Renal pelvis (tissue), 1 donor: ENCODE measurements at regions not wholly inside any gene's neighbourhood (a gene's known extent, or its start where the extent isn't known, plus 50 kb on each side); places are given as distances from the start of the nearest gene placed in this dataset.

Experiments
- DNase-seq: peaks from one replicate; pipeline ENCODE4 v3.0.0-alpha.2; 2013

DNA sequence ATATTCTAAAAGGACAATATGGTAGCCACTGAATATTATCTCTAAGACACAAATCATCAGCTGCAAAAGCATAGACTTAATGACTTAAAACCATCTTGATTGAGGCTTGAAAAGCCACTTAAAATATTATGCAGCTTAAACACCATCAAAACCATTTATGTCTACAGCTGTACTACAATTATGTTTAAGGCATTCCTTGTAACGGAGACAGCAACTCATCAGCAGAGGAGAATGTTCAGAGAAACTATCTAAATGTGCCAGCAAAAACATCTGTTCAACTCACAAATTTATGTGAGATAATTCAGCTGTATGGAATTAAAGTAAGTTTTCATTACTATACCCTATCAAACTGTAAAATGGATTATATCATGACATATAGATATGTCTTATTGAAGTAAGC is 147.9 kb upstream of the CTSO start:
- no peak for DNase-seq

GRCh38 chr4:156100651-156101050 is 147.0 kb upstream of the CTSO start:
- no peak for DNase-seq

- DNase-seq, result no peak
Measured at GRCh38 chr4:156098805-156099204, 145.1 kb upstream of the CTSO start.

DNA sequence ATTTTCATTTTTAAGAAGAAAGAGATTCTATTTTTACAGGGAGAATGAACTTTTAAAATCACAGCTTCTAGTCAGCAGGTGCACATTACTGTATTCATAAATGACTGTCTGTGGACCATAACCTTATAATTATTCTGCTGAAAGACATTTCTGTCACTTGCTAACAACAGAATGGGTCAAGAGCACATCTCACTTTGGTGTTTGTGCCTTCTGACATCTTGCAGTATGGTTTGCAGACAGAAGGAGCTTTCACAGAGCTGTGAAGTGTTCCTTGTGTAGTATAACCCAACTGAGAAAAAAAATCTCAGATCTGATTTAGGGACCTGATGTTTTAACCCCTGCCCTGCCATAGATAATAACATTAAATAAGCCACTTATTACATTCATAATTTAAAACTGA is 131.4 kb upstream of the CTSO start:
- no peak for DNase-seq

DNA sequence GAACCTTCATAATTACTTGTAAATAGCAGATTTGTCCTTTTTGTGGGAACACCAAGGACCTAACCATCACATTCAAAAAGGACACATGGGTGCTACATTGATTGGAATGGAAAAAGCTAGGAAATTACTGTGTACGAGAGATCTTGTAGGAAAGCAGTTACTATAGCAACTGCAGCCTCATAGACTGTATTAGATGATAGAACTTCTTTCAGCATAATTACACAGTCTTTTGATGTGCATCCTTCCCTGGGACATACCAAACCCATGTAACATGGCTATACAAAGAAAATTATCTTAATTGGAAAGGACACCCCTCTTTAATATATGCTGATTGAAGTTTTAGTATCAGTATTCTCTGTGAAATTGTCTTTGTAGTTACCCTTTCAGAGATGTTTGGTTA is 130.7 kb upstream of the CTSO start:
- no peak for DNase-seq

DNA sequence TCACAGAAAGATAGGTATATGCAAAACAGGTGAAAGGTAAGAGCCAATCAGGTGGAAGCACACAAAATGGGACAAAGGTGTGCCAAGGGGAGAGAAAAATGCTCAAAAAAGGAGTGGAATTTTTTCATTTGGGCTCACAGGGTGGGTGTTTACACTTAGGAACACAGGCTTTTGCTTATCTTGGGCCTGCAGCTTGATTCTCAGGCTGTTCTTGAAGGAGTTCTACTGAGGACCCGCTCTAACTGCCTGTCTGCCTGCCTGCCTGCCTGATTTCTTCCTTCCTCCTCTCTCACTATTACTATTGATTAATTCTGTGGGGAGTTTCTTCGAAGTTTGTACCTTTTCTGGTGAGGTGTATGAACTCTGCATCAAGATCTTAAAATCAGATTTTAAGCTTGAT is 120.3 kb upstream of the CTSO start:
- DNase-seq, result no peak

DNA sequence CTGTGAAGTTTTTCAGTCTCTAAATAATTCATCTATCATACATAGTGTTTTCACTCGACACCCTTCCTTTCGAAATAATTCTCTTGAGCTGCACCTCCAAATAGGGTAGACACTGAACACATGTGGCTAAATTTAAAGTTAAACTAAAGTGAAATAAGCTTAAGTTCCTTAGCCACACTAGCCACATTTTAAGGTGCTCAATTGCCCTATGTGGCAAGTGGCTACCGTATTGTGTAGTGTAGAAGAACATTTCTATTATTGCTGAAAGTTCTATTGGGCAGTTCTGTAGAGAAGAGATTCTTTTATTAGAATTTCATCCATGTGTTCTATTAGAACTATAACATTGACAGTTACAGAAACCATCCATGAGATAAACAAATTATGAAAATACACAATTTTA is 107.0 kb upstream of the CTSO start:
- DNase-seq, result no peak

GRCh38 chr4:156053174-156053573 is 99.5 kb upstream of the CTSO start:
- no peak for DNase-seq

- DNase-seq, result no peak
Measured at GRCh38 chr4:156052116-156052515, 98.5 kb upstream of the CTSO start.

GRCh38 chr4:156038772-156039171 is 85.1 kb upstream of the CTSO start:
- no peak for DNase-seq

- no peak for DNase-seq
Measured at GRCh38 chr4:156036496-156036895, 82.8 kb upstream of the CTSO start.

DNA sequence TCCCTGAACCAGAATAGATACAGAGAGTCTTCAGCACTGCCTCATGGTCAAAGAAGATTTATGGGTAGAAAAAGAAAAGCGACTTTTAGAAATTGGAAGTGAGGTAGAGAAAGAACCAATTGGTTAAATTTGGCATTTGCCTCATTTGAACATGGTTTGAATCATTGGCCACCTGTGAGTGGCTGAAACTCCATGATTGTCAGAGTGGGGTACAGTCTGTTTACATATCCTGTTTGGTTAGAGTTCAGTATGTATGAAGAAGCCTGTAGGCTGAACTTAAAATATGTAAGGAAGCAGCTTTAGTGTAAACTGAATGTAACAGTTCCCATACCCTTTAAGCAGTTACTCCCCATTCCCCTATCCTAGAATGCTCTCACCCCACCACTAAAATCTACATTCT is 76.0 kb upstream of the CTSO start:
- no peak for DNase-seq

- DNase-seq, result no peak
Measured at GRCh38 chr4:156021298-156021697, 67.6 kb upstream of the CTSO start.

- no peak for DNase-seq
Measured at GRCh38 chr4:156019246-156019645, 65.6 kb upstream of the CTSO start.

GRCh38 chr4:156018383-156018782 is 64.7 kb upstream of the CTSO start:
- DNase-seq, result no peak

- DNase-seq, result no peak
Measured at GRCh38 chr4:156015781-156016180, 62.1 kb upstream of the CTSO start.

DNA sequence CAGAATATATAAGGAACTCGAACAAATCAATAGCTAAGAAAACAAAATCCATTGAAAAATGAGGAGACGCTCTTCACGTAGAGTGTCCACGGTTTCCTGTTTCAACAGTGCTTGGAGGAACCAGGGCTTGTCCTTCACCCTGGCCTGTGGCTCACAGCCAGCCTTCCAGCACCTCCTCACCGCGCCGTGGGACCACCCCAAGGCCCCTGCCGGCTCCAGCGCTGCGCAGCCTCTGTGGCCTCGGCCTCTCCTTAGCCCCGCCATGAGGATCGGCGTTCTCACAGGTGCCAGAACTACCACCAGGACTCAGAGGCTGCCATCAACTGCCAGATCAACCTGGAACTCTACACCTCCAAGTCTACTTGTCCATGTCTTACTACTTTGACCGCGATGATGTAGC is 52.5 kb upstream of the CTSO start:
- DNase-seq, result no peak
